GM12874 (cell line): ENCODE measurements at regions not wholly inside any gene's neighbourhood (a gene's known extent, or its start where the extent isn't known, plus 50 kb on each side); places are given as distances from the start of the nearest gene placed in this dataset.

Experiments
- CTCF ChIP-seq: IDR thresholded peaks from 2 replicates; pipeline ENCODE4 v1.5.1; 2011; ENCODE audit warnings: low read depth, mild to moderate bottlenecking, control low read depth, low read length, moderate library complexity; ENCODE audit not compliant: insufficient read depth

- TF ChIP-seq CTCF: no peak
Measured at GRCh38 chr6:125451750-125452149, 150.0 kb upstream of the HDDC2 start.

DNA sequence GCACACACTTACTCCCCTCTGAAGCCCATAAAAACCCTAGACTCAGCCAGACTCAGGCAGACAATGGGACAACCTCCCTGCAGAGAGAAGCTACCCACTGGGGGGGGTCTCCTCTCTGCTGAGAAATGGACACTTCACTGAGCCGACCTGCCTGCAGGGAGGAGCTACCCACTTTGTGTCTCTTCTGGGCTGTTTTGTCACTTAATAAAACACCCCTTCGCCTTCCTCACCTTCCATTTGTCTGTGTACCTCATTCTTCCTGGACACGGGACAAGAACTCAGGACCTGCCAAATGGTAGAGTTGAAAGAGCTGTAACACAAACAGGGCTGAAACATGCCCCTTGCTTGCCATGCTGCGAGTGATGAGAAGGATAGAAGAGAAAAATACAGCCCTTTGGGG lies 151.7 kb upstream of the HDDC2 start:
- no peak for TF ChIP-seq CTCF

GRCh38 chr6:125454351-125454750 lies 152.6 kb upstream of the HDDC2 start:
- no peak for TF ChIP-seq CTCF

GRCh38 chr6:125469915-125470314 lies 168.1 kb upstream of the HDDC2 start:
- TF ChIP-seq CTCF: no peak

DNA sequence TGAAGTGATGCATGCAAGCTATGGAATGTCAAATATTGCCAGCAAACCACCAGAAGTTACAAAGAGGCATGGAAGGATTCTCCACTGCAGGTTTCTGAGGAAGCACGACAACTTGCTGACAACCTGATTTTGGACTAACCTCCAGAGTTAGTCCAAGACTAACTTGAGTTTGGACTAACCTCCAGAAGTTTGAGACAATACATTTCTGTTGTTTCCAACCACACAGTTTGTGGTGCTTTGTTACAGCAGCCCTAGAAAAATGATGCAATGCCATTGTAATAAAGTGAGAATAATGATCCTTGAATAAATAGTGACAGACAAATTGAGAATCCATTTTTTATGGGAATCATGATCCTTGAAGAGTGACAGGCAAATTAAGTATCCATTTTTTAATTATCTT lies 169.9 kb upstream of the HDDC2 start:
- TF ChIP-seq CTCF: no peak

DNA sequence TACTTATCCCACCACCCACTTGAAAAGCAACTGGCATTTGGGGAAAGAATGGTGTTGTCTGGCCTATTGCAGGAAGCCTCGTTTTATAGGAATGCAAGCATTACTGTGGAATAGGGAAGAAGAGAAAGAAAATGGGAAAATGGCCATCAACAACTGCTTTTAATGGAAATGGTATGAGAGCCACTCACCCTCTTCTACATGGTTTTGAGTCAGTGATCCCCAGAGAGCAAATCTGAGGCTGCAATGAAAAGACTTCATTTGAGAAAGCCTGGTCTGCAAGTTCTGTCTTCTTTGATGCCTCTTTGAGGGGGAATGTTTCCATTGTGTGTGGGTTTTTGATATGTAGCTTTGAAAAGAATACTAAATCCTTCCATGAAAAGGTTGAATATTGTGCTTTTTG lies 172.3 kb upstream of the HDDC2 start:
- no peak for TF ChIP-seq CTCF

- TF ChIP-seq CTCF: no peak
Measured at GRCh38 chr6:125477156-125477555, 175.4 kb upstream of the HDDC2 start.

- TF ChIP-seq CTCF: no peak
Measured at GRCh38 chr6:125477844-125478243, 176.1 kb upstream of the HDDC2 start.
